ENCODE measurements at regions not wholly inside any gene's neighbourhood (a gene's known extent, or its start where the extent isn't known, plus 50 kb on each side); places are given as distances from the start of the nearest gene placed in this dataset.

DNA sequence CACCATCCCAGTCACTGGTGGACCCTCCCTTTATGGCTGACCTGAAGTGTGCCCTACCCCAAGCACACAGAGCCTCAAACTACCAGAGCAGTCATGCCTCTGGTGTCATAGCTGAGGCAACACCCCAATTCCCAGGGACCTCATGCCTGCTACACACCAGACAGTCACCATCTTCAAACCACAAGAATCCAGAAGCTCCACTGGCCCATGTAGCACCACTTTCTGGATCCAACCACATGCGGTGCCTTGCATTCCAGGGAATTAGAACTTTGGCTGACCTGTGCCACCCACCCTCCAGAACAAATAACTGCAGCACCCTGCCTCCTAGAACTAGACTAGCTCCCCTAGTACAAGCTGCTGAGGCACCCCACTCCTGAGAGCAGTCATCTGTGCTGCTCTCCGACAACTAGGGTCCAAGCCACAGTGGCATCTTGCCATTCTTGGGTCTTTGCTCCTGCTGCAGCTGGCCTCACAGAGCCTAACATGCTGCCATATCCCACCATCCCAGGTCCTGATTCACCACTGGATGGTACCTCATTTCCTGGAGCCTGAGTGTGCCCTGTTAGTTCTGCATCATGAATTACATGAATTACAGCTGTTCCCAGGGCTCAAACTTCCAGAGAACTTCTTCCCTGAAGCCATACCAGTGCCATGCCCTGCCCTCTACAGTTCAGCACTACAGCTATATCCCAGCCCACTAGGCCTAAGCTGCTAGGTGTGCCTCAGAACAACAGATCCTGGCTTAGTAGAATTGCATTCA lies 243.8 kb upstream of the CHST9 start:
- TF ChIP-seq, protein P1, sequence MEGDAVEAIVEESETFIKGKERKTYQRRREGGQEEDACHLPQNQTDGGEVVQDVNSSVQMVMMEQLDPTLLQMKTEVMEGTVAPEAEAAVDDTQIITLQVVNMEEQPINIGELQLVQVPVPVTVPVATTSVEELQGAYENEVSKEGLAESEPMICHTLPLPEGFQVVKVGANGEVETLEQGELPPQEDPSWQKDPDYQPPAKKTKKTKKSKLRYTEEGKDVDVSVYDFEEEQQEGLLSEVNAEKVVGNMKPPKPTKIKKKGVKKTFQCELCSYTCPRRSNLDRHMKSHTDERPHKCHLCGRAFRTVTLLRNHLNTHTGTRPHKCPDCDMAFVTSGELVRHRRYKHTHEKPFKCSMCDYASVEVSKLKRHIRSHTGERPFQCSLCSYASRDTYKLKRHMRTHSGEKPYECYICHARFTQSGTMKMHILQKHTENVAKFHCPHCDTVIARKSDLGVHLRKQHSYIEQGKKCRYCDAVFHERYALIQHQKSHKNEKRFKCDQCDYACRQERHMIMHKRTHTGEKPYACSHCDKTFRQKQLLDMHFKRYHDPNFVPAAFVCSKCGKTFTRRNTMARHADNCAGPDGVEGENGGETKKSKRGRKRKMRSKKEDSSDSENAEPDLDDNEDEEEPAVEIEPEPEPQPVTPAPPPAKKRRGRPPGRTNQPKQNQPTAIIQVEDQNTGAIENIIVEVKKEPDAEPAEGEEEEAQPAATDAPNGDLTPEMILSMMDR (IDR thresholded peaks at IDR 0.05): no peak
- TF ChIP-seq EZH2 (IDR thresholded peaks at IDR 0.05): no peak
